ENCODE measurements at regions not wholly inside any gene's neighbourhood (a gene's known extent, or its start where the extent isn't known, plus 50 kb on each side); places are given as distances from the start of the nearest gene placed in this dataset.

DNA sequence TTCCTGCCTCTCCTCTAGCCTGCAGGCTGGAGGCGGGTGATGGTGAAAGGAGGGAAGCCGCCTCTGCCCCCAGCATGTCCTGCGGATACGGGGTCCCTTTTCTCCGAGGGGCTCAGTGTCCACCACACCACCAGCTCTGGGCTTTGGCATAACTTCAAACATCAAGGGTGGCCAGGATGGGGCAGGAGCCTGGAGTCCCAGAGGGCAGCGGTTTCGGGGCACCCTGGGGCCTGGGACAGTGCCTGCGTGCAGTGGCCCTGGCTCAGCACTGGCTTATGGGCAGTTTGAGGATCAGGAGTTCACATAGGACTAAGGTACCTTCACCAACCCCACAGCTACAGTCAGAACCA is 85.5 kb upstream of the GPC1 start:
- Mint-ChIP-seq H3K36me3 (ENCODE audit: low read depth) (no peaks in the 10 kb centered on the region), H3K4me3 (no peak overlapping the region), H3K9me3 (peaks cover 4% of the 10 kb centered on the region)

DNA sequence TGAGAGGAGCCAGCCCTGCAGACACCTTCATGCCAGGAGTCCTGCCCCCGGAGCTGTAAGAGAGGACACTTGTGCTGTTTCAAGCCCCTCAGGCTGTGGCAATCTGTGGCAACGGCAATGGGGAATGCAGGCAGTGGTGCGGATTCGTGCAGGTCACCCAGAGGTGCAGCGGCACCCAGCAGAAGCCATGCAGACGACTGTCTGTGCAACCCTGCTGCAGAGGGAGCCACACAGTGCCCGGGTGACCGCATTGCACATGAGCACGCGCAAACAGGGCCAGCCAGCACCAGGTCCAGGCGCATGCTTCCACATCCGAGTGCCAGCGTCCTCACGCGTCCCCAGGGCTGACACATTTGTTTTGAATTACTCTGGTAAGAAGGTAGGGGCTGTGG is 84.8 kb upstream of the GPC1 start:
- H3K27ac Mint-ChIP-seq = no peak overlapping the region
- H3K27me3 Mint-ChIP-seq = peaks cover 10% of the 10 kb centered on the region
- no peak for DNase-seq

More for the DNA sequence above, 85.5 kb upstream of the GPC1 start:
- no peaks in the 10 kb centered on the region for H3K4me1 Mint-ChIP-seq (ENCODE audit: low read depth)
- DNase-seq = no peak
- H3K27ac Mint-ChIP-seq = no peak overlapping the region
- H3K27me3 Mint-ChIP-seq = peaks cover 10% of the 10 kb centered on the region

DNA sequence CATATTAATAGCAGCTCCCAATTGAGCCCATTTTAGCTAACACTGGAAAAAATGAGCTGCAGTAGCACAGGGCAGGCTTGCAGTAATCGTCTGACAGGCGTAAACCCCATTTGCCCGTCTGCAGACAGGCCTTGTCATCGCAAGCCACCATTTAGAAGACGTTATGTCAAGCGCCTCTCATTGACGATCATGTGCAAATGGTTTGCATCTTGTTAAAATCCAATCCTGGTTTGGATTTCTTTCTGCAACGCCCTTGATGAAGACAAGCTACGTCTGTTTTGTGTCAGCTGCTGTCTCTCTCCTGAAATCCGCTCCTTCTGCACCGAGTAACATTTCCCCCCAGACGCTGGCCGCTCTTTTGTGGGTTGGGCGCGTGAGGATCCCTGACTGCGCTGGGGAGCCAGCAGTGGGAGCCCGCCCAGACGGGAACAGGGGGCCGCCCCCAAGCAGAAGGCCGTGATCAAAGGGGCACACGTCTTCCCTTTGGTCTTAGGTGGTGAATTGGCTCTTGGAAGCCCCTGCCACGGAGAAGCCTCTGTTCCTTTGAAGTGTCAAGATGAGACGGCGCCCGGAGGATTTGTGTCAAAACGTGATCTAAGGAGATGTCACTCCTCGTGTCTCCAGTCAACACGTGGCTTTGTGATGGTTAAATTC is 84.2 kb upstream of the GPC1 start:
- H3K27ac Mint-ChIP-seq = no peak overlapping the region
- H3K27me3 Mint-ChIP-seq = peaks cover 10% of the 10 kb centered on the region
- DNase-seq = no peak
- H3K4me1 Mint-ChIP-seq (ENCODE audit: low read depth) = no peaks in the 10 kb centered on the region
- H3K36me3 Mint-ChIP-seq (ENCODE audit: low read depth) = no peaks in the 10 kb centered on the region
- H3K4me3 Mint-ChIP-seq = no peak overlapping the region
- no peaks in the 10 kb centered on the region for H3K9me3 Mint-ChIP-seq

More for the DNA sequence above, 84.8 kb upstream of the GPC1 start:
- Mint-ChIP-seq H3K36me3 (ENCODE audit: low read depth) (no peaks in the 10 kb centered on the region), H3K4me3 (no peak overlapping the region), H3K9me3 (no peaks in the 10 kb centered on the region), H3K4me1 (ENCODE audit: low read depth) (no peaks in the 10 kb centered on the region)

DNA sequence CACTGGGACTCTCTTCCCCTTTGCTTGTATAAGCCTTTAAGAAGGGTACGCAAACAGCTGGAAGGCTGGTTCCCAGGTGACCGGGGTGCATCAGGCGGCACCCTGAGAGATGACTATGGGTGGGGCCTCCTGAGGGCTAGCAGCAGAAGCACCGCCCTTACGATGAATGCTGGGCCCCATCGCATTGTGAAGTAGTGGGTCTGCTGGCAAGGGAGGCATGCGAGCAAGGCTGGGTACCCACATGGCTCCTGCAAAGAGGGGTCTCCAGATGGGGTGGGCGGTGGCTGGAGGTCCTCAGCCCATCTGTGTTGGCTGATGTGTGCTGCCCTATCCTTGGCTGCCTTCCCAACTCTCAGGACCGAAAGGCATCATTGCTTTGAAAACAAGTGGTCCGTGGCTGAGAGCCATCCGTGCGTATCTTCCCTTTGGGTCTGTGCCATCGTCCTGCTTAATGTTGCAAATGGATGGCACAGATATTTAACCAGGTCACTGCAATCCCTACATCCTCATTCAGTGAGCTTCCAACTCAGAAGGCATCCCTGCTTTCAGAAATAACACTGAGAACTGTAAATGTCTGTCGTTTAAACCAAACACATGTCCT is 83.5 kb upstream of the GPC1 start:
- Mint-ChIP-seq H3K27ac (no peak overlapping the region), H3K9me3 (no peaks in the 10 kb centered on the region), H3K36me3 (ENCODE audit: low read depth) (no peaks in the 10 kb centered on the region), H3K4me3 (no peak overlapping the region), H3K27me3 (peaks cover 10% of the 10 kb centered on the region), H3K4me1 (ENCODE audit: low read depth) (no peaks in the 10 kb centered on the region)
- DNase-seq = no peak

DNA sequence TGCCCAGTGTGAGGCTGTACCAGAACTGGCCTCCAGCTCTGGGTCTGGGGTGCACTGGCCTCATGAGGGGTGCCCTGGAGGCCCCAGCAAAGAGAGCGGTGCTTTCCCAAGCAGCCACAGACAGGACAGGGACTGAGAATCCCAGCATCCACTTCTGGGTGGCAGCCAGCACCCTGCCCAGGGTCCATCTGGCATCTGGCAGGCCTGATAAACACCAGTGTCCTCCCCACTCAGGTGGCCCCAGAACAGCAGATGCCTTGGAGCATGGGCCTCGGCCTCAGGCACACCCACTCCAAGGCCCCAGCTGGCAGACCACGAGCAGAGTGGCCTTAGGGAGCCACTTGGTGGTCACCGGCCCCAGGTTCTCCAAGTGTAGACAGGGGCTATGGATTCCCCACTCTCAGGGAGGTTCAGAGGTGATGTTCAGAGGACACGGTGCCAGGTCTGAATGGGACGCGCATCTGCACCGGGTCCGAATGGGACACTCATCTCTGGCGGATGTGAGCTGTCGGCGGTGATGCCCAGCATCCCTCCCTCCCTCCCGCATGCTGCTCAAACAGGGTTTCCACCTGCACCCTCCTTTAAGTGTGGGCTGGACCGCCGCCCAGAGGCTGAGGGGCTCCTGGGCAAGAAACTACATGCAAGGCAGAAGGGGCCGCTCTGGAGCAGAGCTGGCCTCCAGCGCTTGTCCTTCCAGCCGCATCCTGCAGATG is 82.2 kb upstream of the GPC1 start:
- H3K4me1 Mint-ChIP-seq (ENCODE audit: low read depth) = no peaks in the 10 kb centered on the region
- no peak for DNase-seq
- no peaks in the 10 kb centered on the region for H3K9me3 Mint-ChIP-seq
- no peak overlapping the region for H3K4me3 Mint-ChIP-seq
- H3K27ac Mint-ChIP-seq = no peak overlapping the region
- no peaks in the 10 kb centered on the region for H3K36me3 Mint-ChIP-seq (ENCODE audit: low read depth)
- peaks cover 10% of the 10 kb centered on the region for H3K27me3 Mint-ChIP-seq

DNA sequence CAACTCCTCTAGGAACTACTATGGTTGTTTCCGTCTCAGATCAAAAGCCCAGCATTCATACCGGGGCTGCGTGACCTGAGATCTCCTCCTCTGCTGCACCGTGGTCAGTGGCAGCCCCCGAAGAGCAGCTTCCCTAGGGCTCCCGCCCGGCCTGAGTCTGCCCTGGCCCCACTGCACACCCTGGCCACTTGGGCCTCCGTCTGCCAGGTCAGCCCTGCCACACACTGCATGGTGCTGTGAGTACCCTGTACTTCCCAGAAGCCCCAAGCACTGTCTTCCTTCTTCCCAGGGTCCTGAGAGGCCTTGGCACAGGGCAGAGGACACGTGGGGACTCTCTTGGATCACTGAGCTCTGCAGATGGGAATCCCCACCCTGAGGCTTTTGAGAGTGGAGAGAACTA is 81.5 kb upstream of the GPC1 start:
- H3K36me3 Mint-ChIP-seq (ENCODE audit: low read depth) = no peaks in the 10 kb centered on the region
- no peak overlapping the region for H3K27ac Mint-ChIP-seq

DNA sequence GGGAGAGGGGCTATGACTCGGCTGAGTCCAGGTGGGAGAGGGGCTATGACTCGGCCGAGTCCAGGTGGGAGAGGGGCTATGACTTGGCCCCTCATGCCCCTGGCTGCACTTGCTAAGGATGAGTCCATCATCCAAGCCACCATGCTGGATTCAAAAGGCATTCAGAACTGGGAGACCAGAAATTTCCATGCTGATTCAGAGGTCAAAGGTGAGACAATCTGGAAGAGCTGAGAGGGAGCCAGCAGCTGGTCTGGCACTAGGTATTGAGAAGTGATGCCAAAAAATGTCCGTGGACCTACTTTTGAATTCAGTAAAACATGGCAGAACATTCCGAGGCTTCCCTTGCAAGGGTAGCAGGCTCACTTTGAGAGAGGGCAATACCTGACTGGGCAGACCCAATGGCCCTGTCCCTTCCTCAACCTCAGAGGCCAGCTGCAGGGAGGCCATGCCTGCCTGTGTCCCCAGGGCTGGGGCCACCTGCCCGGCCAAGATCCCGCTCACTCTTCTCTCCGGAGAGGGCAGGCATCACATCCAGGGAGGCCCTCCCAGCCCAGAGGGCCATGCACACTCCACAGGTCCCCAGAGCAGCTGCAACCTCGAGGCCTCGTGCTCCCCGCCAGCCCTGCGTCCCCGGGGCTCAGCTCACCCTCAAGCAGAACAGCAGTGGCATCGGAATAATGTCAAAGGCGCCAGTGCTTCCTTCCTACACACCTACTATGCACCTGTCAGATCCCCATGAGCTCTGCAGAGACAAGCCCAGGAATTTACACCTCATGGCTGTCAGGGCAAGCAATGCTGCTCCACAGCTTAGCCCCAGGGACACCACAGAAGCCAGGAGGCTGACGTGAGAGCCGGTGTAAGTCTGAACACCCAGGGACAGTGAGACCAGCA is 80.2 kb upstream of the GPC1 start:
- H3K4me3 Mint-ChIP-seq = no peak overlapping the region
- DNase-seq = no peak
- H3K4me1 Mint-ChIP-seq (ENCODE audit: low read depth) = no peaks in the 10 kb centered on the region
- H3K27me3 Mint-ChIP-seq = peaks cover 8% of the 10 kb centered on the region
- H3K27ac Mint-ChIP-seq = no peak overlapping the region
- peaks cover 2% of the 10 kb centered on the region for H3K9me3 Mint-ChIP-seq
- no peaks in the 10 kb centered on the region for H3K36me3 Mint-ChIP-seq (ENCODE audit: low read depth)

More for the DNA sequence above, 81.5 kb upstream of the GPC1 start:
- no peak for DNase-seq
- H3K9me3 Mint-ChIP-seq = no peaks in the 10 kb centered on the region
- no peak overlapping the region for H3K4me3 Mint-ChIP-seq
- H3K27me3 Mint-ChIP-seq = peaks cover 10% of the 10 kb centered on the region
- H3K4me1 Mint-ChIP-seq (ENCODE audit: low read depth) = no peaks in the 10 kb centered on the region

DNA sequence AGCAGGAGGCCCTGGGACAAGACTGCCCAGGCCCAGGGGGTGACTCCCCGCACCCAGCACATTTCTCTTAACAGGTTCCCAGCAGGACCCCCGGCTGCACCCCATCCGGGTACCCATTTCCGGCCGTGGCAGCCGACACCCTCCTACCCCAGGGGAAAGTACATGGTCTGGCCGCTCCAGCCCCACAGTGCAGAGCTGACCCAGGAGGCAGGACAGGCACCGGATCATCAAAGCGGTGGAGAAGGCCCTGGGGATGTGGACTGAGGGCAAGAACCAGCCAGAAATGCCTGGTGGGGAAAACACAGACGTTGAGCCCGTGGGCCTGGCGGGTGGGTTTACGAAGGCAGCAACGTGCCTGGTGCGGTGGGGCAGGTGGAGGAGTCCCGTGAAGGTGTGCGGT is 79.5 kb upstream of the GPC1 start:
- no peaks in the 10 kb centered on the region for H3K4me1 Mint-ChIP-seq (ENCODE audit: low read depth)
- no peaks in the 10 kb centered on the region for H3K36me3 Mint-ChIP-seq (ENCODE audit: low read depth)
- no peak overlapping the region for H3K4me3 Mint-ChIP-seq
- peaks cover 3% of the 10 kb centered on the region for H3K27me3 Mint-ChIP-seq
- DNase-seq = no peak
- H3K9me3 Mint-ChIP-seq = peaks cover 8% of the 10 kb centered on the region
- H3K27ac Mint-ChIP-seq = no peak overlapping the region

DNA sequence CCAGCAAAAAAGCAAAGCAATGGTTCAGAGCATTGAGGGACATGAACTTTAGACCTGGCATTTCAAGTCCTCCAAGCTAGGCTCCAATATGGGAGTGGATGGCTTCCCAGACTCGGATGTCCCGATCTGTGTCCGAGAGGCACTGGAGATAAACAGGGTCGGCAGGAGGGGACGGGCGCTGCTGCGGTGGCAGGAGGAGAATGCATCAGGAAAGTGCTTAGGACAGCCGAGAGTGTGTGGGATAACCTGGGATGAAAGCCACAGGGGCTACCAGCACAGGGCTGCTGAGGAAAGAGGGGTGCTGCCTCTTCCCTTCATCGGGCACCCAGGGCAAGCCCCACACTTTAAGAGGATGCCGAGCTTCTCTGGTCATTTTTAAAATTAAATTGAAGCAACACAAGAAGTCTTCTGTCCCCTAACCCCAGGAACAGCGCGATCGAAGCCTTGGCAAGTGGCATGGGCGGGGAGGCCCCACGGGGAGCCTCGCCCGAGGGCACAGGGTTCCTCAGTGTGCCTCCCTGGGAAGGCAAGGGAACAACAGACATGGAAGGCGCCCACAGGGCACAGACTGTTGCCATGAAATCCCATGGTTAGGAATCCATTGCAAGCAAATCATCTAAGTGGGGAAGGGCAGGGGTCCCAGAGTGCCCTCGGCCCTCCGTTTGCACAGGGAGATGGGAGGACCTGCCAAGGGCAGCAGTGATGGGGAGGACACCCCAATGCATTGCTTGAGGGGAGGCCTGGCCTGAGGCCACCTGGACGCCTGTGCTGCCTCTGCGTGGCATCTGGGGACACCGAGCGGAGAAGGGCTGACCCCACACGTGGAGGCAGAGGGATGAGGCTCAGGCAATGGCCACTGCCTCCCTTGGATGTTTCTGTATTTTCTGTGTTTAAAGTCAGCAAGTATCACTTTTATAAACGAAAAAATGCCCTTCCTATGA is 78.5 kb upstream of the GPC1 start:
- no peaks in the 10 kb centered on the region for H3K36me3 Mint-ChIP-seq (ENCODE audit: low read depth)
- H3K4me1 Mint-ChIP-seq (ENCODE audit: low read depth) = no peaks in the 10 kb centered on the region
- peaks cover 3% of the 10 kb centered on the region for H3K27me3 Mint-ChIP-seq
- H3K9me3 Mint-ChIP-seq = peaks cover 16% of the 10 kb centered on the region
- H3K4me3 Mint-ChIP-seq = no peak overlapping the region
- DNase-seq = no peak
- H3K27ac Mint-ChIP-seq = no peak overlapping the region

DNA sequence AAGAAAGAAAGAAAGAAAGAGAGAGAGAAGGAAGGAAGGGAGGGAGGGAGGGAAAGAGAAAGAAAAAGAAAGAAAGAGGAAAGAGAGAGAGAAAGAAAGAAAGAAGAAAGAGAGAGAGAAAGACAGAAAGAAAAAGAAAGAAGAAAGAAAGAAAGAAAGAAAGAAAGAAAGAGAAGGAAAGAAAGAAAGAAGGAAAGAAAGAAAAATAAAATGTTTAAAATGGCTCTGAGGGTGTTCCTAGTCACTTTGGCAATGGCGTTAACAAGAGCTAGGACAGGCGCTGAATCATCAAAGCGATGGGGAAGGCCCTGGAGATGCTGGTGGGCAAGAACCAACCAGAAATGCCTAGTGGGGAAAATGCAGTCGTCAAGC is 77.8 kb upstream of the GPC1 start:
- no peak overlapping the region for H3K4me3 Mint-ChIP-seq
- peaks cover 3% of the 10 kb centered on the region for H3K27me3 Mint-ChIP-seq
- no peaks in the 10 kb centered on the region for H3K36me3 Mint-ChIP-seq (ENCODE audit: low read depth)
- peaks cover 18% of the 10 kb centered on the region for H3K9me3 Mint-ChIP-seq
- no peak overlapping the region for H3K27ac Mint-ChIP-seq
- no peaks in the 10 kb centered on the region for H3K4me1 Mint-ChIP-seq (ENCODE audit: low read depth)
- DNase-seq = no peak

DNA sequence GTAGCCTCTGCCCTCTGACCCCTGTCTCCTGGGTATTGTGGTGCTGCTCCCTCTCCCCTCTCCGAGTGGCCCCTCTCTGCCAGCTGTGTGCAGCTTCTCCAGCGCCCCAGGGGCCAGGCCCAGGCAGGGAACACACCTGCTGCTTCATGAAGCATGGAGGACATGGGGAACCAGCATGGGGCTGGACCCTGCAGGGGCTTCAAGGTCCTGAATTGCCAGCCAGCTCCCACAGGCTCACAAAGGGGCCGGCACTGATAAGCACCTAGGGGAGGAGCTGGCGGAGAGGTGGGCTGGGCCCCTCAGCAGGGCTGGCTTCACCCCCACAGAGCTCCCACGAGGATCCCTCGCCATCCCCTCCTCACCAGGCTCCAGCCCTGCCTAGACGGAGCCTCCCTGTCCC is 77.4 kb upstream of the GPC1 start:
- no peak overlapping the region for H3K4me3 Mint-ChIP-seq
- H3K27ac Mint-ChIP-seq = no peak overlapping the region
- no peaks in the 10 kb centered on the region for H3K4me1 Mint-ChIP-seq (ENCODE audit: low read depth)
- peaks cover 3% of the 10 kb centered on the region for H3K27me3 Mint-ChIP-seq
- H3K9me3 Mint-ChIP-seq = peaks cover 18% of the 10 kb centered on the region
- no peak for DNase-seq
- H3K36me3 Mint-ChIP-seq (ENCODE audit: low read depth) = no peaks in the 10 kb centered on the region

DNA sequence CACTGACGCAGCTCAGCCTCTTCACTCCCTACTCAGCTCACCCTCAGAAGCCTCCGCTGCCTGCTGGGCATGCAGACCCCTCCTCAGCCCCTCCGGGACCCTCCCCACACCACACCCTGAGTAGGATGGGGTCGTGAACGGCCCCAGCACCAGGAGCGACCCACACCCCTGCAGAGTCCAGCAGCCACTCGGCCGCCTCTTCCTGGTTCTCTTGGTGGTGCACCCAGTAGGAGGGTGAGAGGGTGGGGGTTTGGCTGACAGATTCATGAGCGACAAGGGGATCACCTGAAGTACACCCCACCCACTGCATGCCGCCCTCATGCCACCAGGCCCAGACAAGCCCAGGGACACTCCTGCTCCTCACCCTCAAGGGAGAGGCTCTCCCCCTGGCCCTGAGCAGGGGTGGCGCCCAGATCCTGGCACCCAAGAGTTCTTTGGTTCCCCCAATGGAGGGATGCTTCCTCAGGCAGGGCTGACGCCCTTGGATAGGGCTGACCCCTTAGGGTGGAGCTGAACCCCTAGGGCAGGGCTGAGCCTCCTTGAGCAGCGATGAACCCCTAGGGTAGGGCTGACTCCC is 76.6 kb upstream of the GPC1 start:
- H3K4me3 Mint-ChIP-seq = no peak overlapping the region
- no peak overlapping the region for H3K27ac Mint-ChIP-seq
- no peaks in the 10 kb centered on the region for H3K4me1 Mint-ChIP-seq (ENCODE audit: low read depth)
- DNase-seq = no peak
- no peaks in the 10 kb centered on the region for H3K36me3 Mint-ChIP-seq (ENCODE audit: low read depth)
- peaks cover 3% of the 10 kb centered on the region for H3K27me3 Mint-ChIP-seq
- H3K9me3 Mint-ChIP-seq = peaks cover 18% of the 10 kb centered on the region

DNA sequence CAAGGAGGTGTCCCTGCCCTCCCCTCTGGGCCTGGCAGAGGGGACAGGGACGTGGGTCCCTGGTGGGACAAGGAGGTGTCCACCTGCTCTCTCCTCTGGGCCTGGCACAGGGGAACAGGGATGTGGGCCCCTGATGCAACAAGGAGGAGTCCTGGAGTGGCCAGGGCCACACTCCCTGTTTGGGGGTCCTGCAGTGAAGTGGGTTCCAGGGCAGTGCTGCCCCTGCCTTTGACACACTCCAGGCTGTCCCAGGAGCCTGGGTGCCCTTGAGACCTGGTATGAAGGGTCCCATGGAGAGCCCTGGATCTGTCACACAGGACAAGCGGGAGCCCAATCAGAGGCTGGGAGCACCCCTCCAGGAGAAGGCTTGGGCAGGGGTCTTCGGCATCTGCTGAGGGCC is 75.8 kb upstream of the GPC1 start:
- Mint-ChIP-seq H3K4me1 (ENCODE audit: low read depth) (no peaks in the 10 kb centered on the region), H3K27me3 (no peaks in the 10 kb centered on the region), H3K4me3 (no peak overlapping the region), H3K36me3 (ENCODE audit: low read depth) (no peaks in the 10 kb centered on the region), H3K9me3 (peaks cover 18% of the 10 kb centered on the region), H3K27ac (no peak overlapping the region)
- DNase-seq = no peak

All from activated T-cell treated with anti-CD3 and anti-CD28 coated beads, Interleukin-2, amount 50 U/mL, for 24 hours (primary cell).